GM19023 (cell line): ENCODE measurements at regions not wholly inside any gene's neighbourhood (a gene's known extent, or its start where the extent isn't known, plus 50 kb on each side); places are given as distances from the start of the nearest gene placed in this dataset.

ENCODE experiments used
- ATAC-seq: cut with Tn5 transposase; IDR thresholded peaks from one replicate; pipeline ENCODE4 v1.9.1; 2021; ENCODE audit warnings: mild to moderate bottlenecking, moderate library complexity; ENCODE audit not compliant: unreplicated experiment

- no peak for ATAC-seq
Measured at GRCh38 chr17:69880591-69881112, 194.4 kb upstream of the KCNJ16 start.

- no peak for ATAC-seq
Measured at GRCh38 chr17:69882281-69882680, 192.7 kb upstream of the KCNJ16 start.

GRCh38 chr17:69883120-69883519, 191.9 kb upstream of the KCNJ16 start:
- ATAC-seq = no peak

GRCh38 chr17:69884356-69884755, 190.7 kb upstream of the KCNJ16 start:
- ATAC-seq = no peak

- no peak for ATAC-seq
Measured at GRCh38 chr17:69884846-69885245, 190.2 kb upstream of the KCNJ16 start.

GRCh38 chr17:69898601-69899000, 176.4 kb upstream of the KCNJ16 start:
- ATAC-seq = no peak

- ATAC-seq = no peak
Measured at GRCh38 chr17:69900101-69900500, 174.9 kb upstream of the KCNJ16 start.

- ATAC-seq = no peak
Measured at GRCh38 chr17:69900829-69901228, 174.2 kb upstream of the KCNJ16 start.

GRCh38 chr17:69906306-69906705, 168.7 kb upstream of the KCNJ16 start:
- ATAC-seq = no peak

GRCh38 chr17:69907132-69907847, 167.7 kb upstream of the KCNJ16 start:
- no peak for ATAC-seq

GRCh38 chr17:69908626-69909368, 166.2 kb upstream of the KCNJ16 start:
- no peak for ATAC-seq

- ATAC-seq = no peak
Measured at GRCh38 chr17:69909389-69909788, 165.6 kb upstream of the KCNJ16 start.

- no peak for ATAC-seq
Measured at GRCh38 chr17:69912805-69913204, 162.2 kb upstream of the KCNJ16 start.

GRCh38 chr17:69913216-69913615, 161.8 kb upstream of the KCNJ16 start:
- no peak for ATAC-seq

GRCh38 chr17:69913616-69914015, 161.4 kb upstream of the KCNJ16 start:
- no peak for ATAC-seq

- no peak for ATAC-seq
Measured at GRCh38 chr17:69914520-69914919, 160.5 kb upstream of the KCNJ16 start.

- no peak for ATAC-seq
Measured at GRCh38 chr17:69916761-69917160, 158.3 kb upstream of the KCNJ16 start.

- ATAC-seq = no peak
Measured at GRCh38 chr17:69918164-69918563, 156.9 kb upstream of the KCNJ16 start.

- ATAC-seq = no peak
Measured at GRCh38 chr17:69919789-69920188, 155.2 kb upstream of the KCNJ16 start.

- ATAC-seq = no peak
Measured at GRCh38 chr17:69921046-69921445, 154.0 kb upstream of the KCNJ16 start.

GRCh38 chr17:69928611-69929010, 146.4 kb upstream of the KCNJ16 start:
- no peak for ATAC-seq

- ATAC-seq = no peak
Measured at GRCh38 chr17:69936996-69937395, 138.0 kb upstream of the KCNJ16 start.
